HT-29 (cell line): ENCODE measurements at regions not wholly inside any gene's neighbourhood (a gene's known extent, or its start where the extent isn't known, plus 50 kb on each side); places are given as distances from the start of the nearest gene placed in this dataset.

ENCODE experiments used
- DNase-seq: peaks from one replicate; pipeline ENCODE4 v3.0.0-alpha.2; 2015; ENCODE audit warnings: low spot score

GRCh38 chr6:165086814-165087213 is 222.6 kb downstream of the C6orf118 start:
- DNase-seq: no peak

GRCh38 chr6:165082636-165083035 is 226.8 kb downstream of the C6orf118 start:
- no peak for DNase-seq

- no peak for DNase-seq
Measured at GRCh38 chr6:165081944-165082532, 227.4 kb downstream of the C6orf118 start.

GRCh38 chr6:165077876-165078275 is 231.5 kb downstream of the C6orf118 start:
- DNase-seq: no peak

GRCh38 chr6:165071906-165072305 is 237.5 kb downstream of the C6orf118 start:
- DNase-seq: no peak

- DNase-seq: no peak
Measured at GRCh38 chr6:165060720-165061119, 248.7 kb downstream of the C6orf118 start.

- DNase-seq: peak; percentile 25
Measured at GRCh38 chr6:165059032-165059431, 250.4 kb downstream of the C6orf118 start.

GRCh38 chr6:165056292-165056691 is 253.1 kb downstream of the C6orf118 start:
- DNase-seq: no peak

GRCh38 chr6:165055231-165055630 is 254.2 kb downstream of the C6orf118 start:
- DNase-seq: peak; percentile 47

GRCh38 chr6:165052561-165053480 is 256.6 kb downstream of the C6orf118 start:
- DNase-seq: no peak

GRCh38 chr6:165049362-165049761 is 260.0 kb downstream of the C6orf118 start:
- DNase-seq: peak; percentile 61

- DNase-seq: no peak
Measured at GRCh38 chr6:165047952-165048351, 261.5 kb downstream of the C6orf118 start.

GRCh38 chr6:165045631-165046030 is 263.8 kb downstream of the C6orf118 start:
- no peak for DNase-seq

- DNase-seq: peak; percentile 4
Measured at GRCh38 chr6:165042912-165043311, 266.5 kb downstream of the C6orf118 start.

- no peak for DNase-seq
Measured at GRCh38 chr6:165040440-165040839, 269.0 kb downstream of the C6orf118 start.

- no peak for DNase-seq
Measured at GRCh38 chr6:165034271-165034741, 275.1 kb downstream of the C6orf118 start.

- no peak for DNase-seq
Measured at GRCh38 chr6:165031502-165031901, 277.9 kb downstream of the C6orf118 start.

- no peak for DNase-seq
Measured at GRCh38 chr6:165025040-165025439, 284.4 kb downstream of the C6orf118 start.

- DNase-seq: no peak
Measured at GRCh38 chr6:165019681-165020080, 289.7 kb downstream of the C6orf118 start.

GRCh38 chr6:165015676-165016075 is 293.7 kb downstream of the C6orf118 start:
- no peak for DNase-seq

GRCh38 chr6:165013701-165014100 is 295.7 kb downstream of the C6orf118 start:
- DNase-seq: no peak

- DNase-seq: no peak
Measured at GRCh38 chr6:165012183-165012582, 297.2 kb downstream of the C6orf118 start.
